ENCODE measurements at regions not wholly inside any gene's neighbourhood (a gene's known extent, or its start where the extent isn't known, plus 50 kb on each side); places are given as distances from the start of the nearest gene placed in this dataset.

GRCh38 chr5:74288448-74289108 is 351.9 kb downstream of the ENC1 start:
- DNase-seq (ENCODE audit: low spot score): no peak

- DNase-seq (ENCODE audit: low spot score): no peak
Measured at GRCh38 chr5:74288038-74288437, 352.5 kb downstream of the ENC1 start.

- no peak for DNase-seq (ENCODE audit: low spot score)
Measured at GRCh38 chr5:74286734-74287695, 353.5 kb downstream of the ENC1 start.

GRCh38 chr5:74285675-74286280 is 354.8 kb downstream of the ENC1 start:
- no peak for DNase-seq (ENCODE audit: low spot score)

GRCh38 chr5:74282490-74282889 is 358.0 kb downstream of the ENC1 start:
- no peak for DNase-seq (ENCODE audit: low spot score)

GRCh38 chr5:74281166-74281565 is 359.4 kb downstream of the ENC1 start:
- no peak for DNase-seq (ENCODE audit: low spot score)

- DNase-seq (ENCODE audit: low spot score): no peak
Measured at GRCh38 chr5:74280306-74280705, 360.2 kb downstream of the ENC1 start.

- DNase-seq (ENCODE audit: low spot score): no peak
Measured at GRCh38 chr5:74279244-74279643, 361.3 kb downstream of the ENC1 start.

GRCh38 chr5:74277418-74277817 is 363.1 kb downstream of the ENC1 start:
- DNase-seq (ENCODE audit: low spot score): no peak

GRCh38 chr5:74275171-74275992 is 365.1 kb downstream of the ENC1 start:
- no peak for DNase-seq (ENCODE audit: low spot score)

GRCh38 chr5:74274326-74274725 is 366.2 kb downstream of the ENC1 start:
- DNase-seq (ENCODE audit: low spot score): no peak

- DNase-seq (ENCODE audit: low spot score): no peak
Measured at GRCh38 chr5:74272831-74273451, 367.6 kb downstream of the ENC1 start.

GRCh38 chr5:74272024-74272775 is 368.3 kb downstream of the ENC1 start:
- DNase-seq (ENCODE audit: low spot score): peak; percentile 71

- DNase-seq (ENCODE audit: low spot score): no peak
Measured at GRCh38 chr5:74268297-74268696, 372.2 kb downstream of the ENC1 start.

GRCh38 chr5:74266836-74267235 is 373.7 kb downstream of the ENC1 start:
- DNase-seq (ENCODE audit: low spot score): no peak

- no peak for DNase-seq (ENCODE audit: low spot score)
Measured at GRCh38 chr5:74266132-74266531, 374.4 kb downstream of the ENC1 start.

- no peak for DNase-seq (ENCODE audit: low spot score)
Measured at GRCh38 chr5:74262544-74263207, 377.9 kb downstream of the ENC1 start.

GRCh38 chr5:74261866-74262265 is 378.7 kb downstream of the ENC1 start:
- DNase-seq (ENCODE audit: low spot score): no peak

GRCh38 chr5:74261421-74261820 is 379.1 kb downstream of the ENC1 start:
- DNase-seq (ENCODE audit: low spot score): no peak

- DNase-seq (ENCODE audit: low spot score): no peak
Measured at GRCh38 chr5:74259572-74259971, 381.0 kb downstream of the ENC1 start.
